HK-2 (cell line): ENCODE measurements at regions not wholly inside any gene's neighbourhood (a gene's known extent, or its start where the extent isn't known, plus 50 kb on each side); places are given as distances from the start of the nearest gene placed in this dataset.

Source experiments
- DNase-seq: peaks from one replicate; pipeline ENCODE4 v3.0.0-alpha.2; 2018; ENCODE audit not compliant: unreplicated experiment

DNA sequence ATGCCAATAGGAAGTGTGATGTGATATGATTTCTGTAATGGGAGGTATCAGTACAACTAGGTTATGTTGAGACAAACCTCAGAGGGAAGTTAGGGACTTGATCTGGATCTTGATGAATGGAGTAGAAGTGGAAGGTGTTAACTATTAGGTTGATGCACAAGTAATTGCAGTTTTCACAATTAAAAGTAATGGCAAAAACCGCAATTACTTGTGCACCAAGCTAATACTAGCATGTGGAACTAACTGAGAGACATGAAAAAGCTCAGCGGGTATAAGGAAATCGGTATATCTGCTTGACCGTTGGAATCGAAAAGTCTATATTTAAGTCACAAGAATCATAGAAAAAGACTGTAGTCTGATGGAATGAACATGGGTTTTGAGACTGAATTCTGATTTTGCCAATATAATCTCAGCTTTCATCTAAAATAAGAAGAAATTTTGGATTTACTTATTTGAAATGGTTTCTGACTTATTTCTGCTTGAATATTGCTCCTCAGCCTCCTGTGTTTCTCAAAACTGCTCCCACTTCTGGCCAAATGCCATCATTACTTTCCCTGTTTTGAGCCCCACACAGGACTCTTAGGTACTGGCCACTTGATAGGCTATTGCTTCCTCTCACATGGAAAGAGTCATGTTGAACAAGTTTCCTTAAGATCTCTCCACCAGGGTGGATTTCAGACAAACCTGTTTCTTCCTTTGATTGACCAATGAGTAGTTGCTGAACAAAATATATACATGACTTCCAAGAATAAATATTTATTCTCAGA, 271.5 kb upstream of the COL8A1 start:
- DNase-seq: no peak

DNA sequence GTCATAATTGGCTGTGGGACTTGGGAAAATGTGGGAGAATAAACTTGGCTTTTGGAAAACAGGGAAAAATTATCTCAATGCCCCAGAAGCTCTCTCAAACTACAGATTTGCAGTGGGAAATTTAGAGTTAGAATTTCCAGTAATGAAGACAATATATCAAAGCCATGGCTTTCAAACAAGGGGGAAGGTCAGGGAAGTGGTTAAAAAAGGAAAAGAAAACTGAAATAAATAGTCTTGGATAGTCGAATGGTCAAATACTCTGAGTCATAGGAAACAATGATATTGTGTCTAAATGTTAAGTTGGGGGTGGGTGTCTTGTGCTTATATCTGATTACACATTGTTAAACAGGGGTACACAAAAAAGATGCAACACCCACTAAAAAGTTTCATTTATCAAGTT, 272.4 kb upstream of the COL8A1 start:
- no peak for DNase-seq

DNA sequence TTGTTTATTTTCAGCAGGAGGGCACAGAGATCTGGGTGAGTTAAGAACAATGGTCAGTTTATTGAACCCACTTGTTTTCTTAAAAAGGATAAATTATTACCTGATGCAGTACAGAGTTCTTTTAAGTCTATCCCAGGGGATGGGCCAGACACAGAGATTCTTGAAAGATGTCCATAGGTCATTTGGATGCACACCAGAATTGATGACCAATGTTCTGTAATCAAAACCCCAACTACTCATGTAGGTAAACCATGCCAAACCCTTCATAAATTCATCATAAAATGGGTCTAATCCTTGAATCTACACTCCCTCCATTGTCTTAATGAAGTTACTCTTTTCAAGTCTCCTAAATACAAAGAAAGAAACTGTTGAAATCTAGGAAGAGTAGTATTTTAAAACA, 273.0 kb upstream of the COL8A1 start:
- DNase-seq: no peak

DNA sequence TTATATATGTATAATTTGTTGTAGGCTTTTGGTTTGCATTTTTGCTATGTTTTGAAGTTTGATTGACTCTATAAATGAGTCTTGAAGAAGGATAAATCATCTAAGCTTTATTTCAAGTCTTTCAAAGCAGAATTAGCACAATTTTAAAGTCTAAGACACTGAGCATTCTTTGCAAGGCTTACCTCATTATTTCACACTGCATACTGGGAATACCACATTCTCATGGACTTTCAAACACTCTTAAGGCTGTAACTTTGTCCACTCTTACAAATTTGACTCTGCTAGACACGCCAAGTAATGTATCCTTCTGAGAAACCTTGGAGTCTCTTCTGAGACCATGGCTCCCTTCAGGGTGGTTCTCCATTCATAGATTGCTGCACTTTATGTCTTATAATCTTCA, 281.3 kb upstream of the COL8A1 start:
- DNase-seq: no peak

DNA sequence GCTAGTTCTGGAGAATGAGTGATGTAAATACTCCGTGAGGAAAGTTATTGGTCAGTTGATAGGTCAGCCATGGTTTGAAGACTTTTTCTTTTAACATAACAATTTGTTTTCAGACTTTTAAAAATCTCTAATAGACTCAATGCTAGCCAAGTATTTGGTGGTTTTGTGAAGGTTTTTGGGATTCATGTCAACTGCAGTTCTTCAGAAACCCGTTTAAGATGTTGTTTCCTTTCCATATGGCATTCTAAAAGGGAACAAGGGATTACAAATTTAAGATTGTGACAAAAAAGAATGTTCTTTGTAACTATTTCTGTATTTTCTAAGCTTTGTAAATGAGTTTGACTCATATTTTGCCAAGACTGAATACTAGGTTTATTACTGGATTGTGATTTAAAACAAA, 281.7 kb upstream of the COL8A1 start:
- DNase-seq: no peak

DNA sequence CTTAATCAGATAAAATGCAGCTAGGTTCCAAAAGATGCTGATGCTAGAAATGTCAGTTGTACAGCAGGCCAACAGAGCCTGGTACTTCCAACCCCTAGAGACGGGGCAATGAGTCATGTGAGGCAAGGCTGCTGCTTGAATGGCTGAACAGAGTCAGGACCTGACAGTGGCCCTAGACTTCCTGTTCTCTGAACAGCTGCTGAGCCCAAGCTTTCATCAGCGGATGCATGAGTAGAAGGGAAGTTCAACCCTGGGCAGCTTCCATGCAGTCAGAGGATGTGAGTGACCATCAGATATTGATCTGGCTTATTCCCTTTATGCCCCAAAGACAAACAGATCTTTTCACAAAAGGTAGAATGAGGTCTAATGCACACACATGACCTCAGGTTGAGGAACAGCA, 282.9 kb upstream of the COL8A1 start:
- no peak for DNase-seq

DNA sequence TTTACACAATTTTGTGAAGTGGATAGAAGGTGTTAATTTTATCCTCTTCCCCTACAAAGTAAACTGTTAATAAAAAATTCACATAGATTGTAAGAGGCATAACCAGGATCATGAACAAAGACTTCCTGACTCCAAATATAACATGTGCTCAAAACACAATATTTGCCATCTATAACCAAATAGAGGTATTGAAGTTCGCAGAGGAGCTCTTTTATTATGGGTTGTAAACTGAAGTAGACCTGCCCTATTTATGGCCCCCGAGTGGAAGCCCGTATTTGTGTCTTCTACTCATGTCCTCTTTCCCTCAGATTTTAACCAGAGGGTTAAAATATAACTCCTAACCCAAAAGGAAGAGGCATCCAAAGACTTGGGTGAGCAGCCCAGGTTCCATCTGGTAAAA, 285.6 kb upstream of the COL8A1 start:
- DNase-seq: no peak

DNA sequence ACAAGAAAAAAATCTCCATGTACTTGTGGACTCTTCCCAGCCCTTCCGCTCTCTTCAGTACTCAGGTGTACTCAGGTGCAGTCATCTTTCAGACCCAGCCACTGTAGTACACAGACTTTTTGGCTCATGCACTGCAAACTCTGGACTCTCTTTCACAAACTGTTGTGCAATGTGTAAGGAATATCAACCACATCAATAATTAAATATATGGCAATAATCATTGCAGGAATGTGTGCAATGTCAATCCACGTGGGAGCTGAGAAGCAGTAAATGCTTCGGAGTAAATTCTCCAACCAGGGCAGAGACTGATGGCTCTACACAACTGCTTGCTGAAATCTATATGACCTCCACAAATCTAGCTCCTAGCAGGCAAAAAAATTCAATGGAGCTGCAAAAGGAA, 287.3 kb upstream of the COL8A1 start:
- no peak for DNase-seq

DNA sequence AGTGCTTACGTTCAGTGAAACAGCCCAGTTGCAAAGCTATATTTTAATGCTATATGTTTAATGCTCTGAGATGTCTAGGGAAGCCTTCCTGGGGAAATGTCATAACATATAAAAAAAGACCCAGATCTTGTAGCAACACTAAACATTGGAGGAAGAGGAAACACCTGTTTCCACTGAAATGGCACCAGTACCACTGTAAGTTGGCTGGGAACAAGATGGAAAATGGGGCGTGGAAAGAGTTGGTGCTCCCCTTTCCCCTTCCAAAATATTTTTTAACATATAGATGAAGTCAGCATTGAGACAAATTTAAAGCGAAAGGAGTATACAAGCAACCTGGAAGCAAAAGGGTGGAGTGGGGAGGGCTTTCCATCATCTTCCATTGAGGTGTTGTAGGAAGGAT, 289.9 kb upstream of the COL8A1 start:
- no peak for DNase-seq

DNA sequence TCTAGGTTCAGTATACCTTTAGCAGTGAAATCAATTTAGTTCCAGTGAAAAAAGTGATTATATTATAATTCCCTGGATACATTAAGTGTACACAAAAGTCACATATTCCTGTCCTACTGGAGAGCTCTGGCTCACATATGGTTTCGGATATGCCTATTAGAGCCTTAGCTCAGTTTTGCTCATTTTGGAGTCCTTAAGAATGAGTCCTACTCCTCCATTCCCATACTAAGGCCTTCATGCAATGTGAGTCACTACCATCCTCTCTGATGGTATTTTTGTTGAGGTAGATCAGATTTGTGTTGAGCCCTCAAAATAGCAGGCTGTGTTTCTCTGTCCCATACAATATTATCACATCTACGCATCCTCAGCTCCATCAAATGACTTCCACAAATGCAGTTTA, 294.2 kb upstream of the COL8A1 start:
- no peak for DNase-seq

DNA sequence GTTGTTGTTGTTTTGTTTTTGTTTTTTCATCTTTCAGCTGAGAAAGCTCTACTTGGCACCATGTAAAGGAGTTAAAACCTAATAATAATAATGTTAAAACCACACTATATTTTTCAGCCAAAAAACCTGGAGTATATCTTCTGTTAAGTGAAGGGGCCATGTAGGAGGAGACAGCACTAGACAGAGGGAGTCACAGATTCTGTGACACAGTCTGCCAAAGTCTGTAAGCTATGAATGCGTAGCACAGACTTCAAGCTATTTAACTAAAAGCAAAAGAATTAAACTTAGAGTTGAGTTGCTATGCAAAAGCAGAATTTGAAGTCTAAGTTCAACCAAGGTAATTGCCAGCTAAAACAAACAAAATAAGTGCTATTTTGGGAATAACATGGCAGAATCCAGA, 296.0 kb upstream of the COL8A1 start:
- no peak for DNase-seq

DNA sequence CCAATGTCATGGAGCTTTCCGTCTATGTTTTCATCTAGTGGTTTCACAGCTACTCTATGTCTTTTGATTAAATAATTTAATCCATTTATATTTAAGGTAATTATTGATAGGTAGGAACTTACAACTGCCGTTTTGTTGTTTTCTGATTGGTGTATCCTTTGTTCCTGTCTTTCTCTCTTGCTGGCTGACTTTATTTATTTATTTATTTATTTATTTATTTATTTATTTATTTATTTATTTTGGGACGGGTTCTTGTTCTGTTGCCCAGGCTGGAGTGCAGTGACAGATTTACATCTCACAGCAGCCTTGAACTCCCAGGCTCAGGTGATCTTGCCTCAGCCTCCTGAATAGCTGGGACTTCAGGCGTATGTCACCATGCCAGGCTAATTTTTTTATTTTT, 299.2 kb upstream of the COL8A1 start:
- no peak for DNase-seq

DNA sequence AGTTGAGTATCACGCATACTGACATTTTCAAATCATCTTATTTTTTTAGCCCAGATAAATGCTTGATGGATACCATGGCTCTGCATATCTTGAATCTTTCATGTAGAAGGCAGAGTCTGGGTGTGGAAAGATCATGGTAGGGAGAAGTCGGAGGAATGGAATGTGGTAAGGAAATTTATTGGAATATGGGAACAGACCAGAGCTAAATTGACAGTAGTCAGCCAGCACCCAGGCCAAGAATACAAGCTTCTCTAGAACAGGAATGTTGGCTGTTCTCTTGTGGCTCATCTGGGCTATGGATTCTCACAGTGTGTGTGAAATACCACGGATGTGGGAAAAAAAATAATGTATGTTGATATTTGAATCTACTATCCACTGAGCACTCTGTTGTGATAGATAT, 305.7 kb upstream of the COL8A1 start:
- DNase-seq: no peak

DNA sequence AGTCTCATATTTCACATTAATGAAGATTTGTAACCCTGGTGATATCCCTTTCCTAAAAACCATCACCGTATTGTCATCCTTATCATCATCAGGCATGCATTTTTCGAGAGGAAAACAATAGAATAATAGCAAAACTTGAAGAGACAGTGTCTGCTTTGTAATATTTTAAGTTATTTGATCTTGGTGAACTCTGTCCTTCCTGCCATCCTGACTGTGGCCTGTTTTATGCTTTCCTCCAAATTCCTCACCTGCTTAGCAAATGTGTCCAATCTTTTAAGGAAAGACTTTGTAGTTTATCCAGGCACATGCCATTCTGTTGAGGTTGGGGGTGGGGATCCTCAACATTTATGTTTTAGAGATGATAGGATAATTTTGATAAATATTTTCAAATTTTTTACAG, 306.1 kb upstream of the COL8A1 start:
- no peak for DNase-seq

DNA sequence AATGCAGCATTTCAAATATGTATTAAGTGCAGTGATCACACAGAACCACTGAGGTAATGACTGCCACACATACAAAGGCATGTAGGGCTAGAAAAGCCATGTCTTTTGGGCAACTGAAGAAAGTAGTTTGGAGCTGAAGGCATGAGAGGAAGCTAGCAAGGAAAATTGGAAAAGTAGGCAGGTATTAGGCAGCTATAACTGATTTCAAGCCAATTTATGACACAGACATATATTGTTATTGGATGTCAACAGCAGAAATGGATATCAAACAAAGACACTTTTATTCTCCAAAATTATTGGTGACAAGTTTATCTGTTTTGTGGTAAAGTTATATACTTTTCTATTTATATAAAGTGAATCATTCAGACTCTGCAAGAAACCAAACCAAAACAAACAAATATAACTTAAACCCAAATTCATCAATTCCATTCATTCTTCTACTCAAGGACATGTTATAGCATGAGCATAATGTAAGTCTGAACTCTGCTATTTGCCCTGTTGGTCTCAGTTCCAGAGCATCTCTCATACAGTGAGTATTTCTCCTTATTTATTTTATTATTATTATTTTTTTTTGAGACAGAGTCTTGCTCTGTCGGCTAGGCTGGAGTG, 307.4 kb upstream of the COL8A1 start:
- DNase-seq: no peak

DNA sequence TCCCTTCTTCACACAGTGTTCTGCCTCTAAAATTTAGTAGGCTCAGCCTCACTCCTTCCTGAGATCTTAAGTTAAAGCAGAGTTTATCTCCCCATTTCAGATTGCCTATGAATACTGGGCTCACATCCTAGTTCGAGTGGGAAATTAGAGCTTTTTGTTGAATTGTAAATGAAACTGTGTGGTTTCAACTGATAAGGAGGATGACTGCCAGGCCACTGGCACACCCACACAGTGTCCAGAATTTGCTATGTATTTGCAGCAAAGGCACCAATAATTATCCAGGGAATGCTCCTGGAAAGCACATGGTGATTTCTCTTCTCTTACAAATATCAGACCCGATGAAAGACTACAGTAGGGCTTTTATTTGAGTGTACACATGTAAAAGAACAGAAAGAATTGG, 308.1 kb upstream of the COL8A1 start:
- DNase-seq: no peak

DNA sequence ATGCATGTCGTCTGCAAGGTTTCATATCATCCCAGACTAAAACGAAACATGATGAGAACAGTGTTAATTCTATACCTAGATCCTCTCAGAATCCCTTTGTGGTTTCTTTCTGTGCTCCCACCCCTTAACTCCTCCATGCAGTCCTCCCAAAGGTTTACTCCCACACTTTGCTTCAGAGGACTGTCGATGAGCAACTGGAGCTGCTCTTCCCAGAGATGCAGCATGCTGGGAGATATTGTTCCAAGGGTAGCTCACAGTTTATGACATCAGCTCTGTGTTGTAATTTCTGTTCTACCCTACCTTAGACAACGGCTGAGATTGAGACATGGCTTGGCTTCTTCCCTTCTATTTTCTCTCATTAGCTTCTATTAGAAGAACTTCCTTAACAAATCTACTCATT, 313.0 kb upstream of the COL8A1 start:
- no peak for DNase-seq

DNA sequence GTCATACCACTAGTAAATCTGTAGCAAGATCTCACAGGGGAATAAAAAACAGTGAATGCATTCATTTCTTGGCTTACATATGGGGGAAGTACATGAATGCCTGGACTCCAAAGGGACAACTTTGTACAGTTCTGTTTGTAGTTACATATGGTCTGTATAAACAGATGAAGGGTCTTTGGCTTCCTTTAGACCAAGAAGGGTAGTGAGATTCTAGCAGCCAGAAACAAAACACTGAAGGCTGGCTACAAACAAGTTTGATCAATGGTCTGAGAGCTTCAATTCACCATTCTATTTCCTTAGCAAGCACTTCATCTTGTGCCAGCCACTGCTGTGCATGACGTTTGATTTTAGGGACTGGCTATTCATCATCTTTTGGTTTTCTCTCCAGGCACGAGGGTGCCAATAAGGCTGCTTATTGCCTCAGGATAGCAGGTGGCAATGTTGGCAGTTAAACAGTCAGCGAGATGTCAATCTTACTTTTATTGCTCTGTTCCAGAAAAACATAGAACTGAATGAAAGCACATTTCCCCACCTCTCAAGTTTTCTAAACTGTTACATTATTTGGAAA, 313.7 kb upstream of the COL8A1 start:
- no peak for DNase-seq

DNA sequence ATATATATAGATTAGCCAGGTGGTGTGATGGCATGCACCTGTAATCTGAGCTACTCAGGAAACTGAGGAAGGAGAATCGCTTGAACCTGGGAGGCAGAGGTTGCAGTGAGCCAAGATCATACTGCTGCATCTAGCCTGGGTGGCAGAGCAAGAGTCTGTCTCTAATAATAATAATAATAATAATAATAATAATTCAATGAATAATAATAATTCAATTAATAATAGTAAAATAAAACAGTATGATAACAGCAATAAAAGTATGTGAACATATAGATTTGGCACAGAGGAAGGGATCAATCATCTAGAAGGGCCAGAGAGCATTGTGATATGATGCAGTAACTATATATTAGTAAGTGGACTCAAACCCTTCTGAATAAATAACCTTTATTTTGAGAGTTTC, 314.5 kb upstream of the COL8A1 start:
- DNase-seq: no peak

DNA sequence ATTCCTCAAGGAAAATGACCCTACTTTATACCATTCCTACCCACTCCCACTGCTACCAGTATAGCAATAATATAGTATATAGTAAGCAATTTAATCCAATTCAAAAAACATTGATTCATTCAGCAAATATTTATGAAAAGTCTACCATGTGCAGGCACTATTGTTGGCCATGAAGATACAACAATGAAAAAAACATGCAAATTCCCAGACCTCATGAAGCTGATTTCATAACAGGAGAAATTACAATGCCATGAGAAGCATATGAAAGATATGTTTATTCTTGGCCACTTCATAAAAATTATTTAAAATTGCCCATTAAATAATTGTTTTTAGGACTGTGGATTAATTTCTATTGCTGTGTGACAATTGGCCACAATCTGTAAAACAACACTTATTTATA, 315.8 kb upstream of the COL8A1 start:
- no peak for DNase-seq

DNA sequence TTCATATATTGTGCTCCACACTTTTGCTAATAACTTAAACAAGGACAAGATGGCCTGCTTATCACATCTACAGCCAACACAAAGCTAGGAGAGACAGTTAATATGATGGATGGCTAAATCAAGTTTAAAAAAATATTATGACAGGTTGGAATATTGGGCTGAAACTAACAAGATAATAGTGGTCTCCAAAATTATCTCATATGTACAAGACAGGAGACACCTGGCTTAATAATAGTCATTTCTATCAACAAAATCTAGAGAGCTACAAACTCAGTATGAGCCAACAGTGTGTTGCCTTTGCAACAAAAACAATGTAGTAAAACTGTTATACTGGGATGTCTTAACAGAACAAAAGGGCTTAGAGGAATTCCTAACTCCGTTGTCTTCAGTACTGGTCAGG, 317.1 kb upstream of the COL8A1 start:
- no peak for DNase-seq

DNA sequence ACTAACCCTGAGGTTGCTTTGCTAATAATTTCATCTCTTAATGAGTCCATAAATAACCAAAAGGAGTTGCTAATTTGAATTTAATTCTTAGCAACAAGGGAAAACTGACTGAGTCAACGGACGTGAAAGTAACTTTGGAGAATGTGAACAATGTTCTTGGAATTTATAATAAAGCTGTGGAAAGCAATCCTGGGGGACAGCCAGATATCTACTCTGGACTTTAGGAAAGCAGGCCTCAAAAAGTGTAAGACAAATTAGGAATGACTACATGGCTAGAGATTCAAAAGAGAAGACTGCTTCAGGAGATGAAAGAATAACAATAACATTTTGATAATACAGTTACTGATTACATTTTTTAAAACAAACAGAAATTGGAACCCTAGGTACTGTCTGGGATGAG, 318.4 kb upstream of the COL8A1 start:
- no peak for DNase-seq

DNA sequence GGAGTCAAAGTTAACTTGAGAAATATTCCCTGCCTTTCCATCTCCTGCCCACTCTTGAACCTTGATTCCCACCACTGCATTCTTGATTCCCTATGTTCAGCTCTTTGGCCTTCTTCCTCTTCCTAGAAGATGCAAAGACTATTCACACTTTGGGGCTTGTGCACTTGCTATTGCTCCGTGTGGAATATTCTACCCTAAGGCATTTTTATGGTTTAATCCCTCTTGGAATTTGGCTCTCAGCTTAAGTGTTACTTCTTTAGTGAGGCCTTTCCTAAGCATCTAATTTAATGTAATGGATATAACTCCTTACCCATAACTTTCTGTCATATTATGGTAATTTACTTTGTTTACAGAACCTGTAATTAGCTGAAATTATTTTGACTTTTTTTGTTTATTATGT, 318.9 kb upstream of the COL8A1 start:
- DNase-seq: no peak

DNA sequence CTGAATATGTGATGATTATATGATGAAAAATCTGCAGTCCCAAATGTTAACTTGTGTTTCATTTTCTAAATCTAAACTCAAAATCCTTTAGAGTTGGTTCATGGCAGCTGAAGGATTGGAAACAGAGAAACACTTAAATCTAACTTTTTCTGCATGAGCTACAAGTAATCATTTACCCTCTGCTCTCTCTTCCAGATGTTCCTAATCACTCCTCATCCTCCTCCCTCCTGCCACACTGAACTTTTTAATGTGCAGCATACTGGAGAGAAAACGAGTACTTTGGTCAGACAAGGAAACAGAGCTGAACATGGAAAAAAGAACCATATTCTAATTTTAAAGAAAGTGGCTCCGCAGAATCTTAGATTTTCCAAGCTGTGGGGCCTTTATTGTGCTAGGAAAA, 321.2 kb upstream of the COL8A1 start:
- DNase-seq: no peak
